PC-9 (cell line): ENCODE measurements at regions not wholly inside any gene's neighbourhood (a gene's known extent, or its start where the extent isn't known, plus 50 kb on each side); places are given as distances from the start of the nearest gene placed in this dataset.

Source experiments
- BruUV-seq: library from RNA; stranded (reverse); fragments of 400-500 nt; replicated peaks from 2 replicates; lab custom pipeline; 2021; lab: Mats Ljungman, UMichigan
- CTCF ChIA-PET: fragments of 300-600 bp; sonication (Branson Sonifier 250); formaldehyde crosslinking; loops from one replicate; lab custom pipeline; 2022; ENCODE audit warnings: antibody characterized with exemption; lab: Charles Lee
- POLR2A ChIA-PET: fragments of 300-600 bp; sonication (Branson Sonifier 250); formaldehyde crosslinking; loops from one replicate; lab custom pipeline; 2022; ENCODE audit warnings: antibody characterized with exemption; ENCODE audit not compliant: unreplicated experiment; lab: Charles Lee
- DNase-seq, 2 experiments: peaks; one replicate each; pipeline versions ENCODE4 v3.0.0 to v3.0.0-alpha.2; 2015 to 2022; ENCODE audit warnings: mixed read lengths in 1 of 2
- H2AFZ ChIP-seq: fragments of 200-600 bp; sonication (generic); 2 replicates; pipeline ENCODE4 v1.8.1; 2017; ENCODE audit warnings: antibody characterized with exemption
- H3F3A ChIP-seq: fragments of 200-600 bp; sonication (generic); 2 replicates; pipeline ENCODE4 v1.8.1; 2017; ENCODE audit warnings: antibody characterized with exemption, mild to moderate bottlenecking, low read depth; ENCODE audit not compliant: insufficient read depth
- H3K27ac ChIP-seq: fragments of 200-600 bp; sonication (generic); 2 replicates; pipeline ENCODE4 v1.6.1; 2016; ENCODE audit warnings: mixed run types
- H3K27me3 ChIP-seq: fragments of 200-600 bp; sonication (generic); 2 replicates; pipeline ENCODE4 v1.6.1; 2016; ENCODE audit warnings: low read depth, mixed run types; ENCODE audit not compliant: insufficient read depth
- H3K36me3 ChIP-seq: fragments of 200-600 bp; sonication (generic); 2 replicates; pipeline ENCODE4 v1.6.1; 2016; ENCODE audit warnings: low read depth, mixed run types
- H3K4me1 ChIP-seq: fragments of 200-600 bp; sonication (generic); replicated peaks from 2 replicates; pipeline ENCODE4 v1.6.1; 2016; ENCODE audit warnings: mixed run types; ENCODE audit not compliant: insufficient read depth
- H3K4me2 ChIP-seq: fragments of 200-600 bp; sonication (generic); 2 replicates; pipeline ENCODE4 v1.6.1; 2017; ENCODE audit warnings: mixed run types
- H3K4me3 ChIP-seq: fragments of 200-600 bp; sonication (generic); 2 replicates; pipeline ENCODE4 v1.6.1; 2016; ENCODE audit warnings: mixed run types
- H3K79me2 ChIP-seq: fragments of 200-600 bp; sonication (generic); 2 replicates; pipeline ENCODE4 v1.6.1; 2017; ENCODE audit warnings: low read depth, mixed run types
- H3K9me2 ChIP-seq: fragments of 200-600 bp; sonication (generic); 2 replicates; pipeline ENCODE4 v1.8.1; 2017; ENCODE audit warnings: mild to moderate bottlenecking; ENCODE audit not compliant: insufficient read depth
- H3K9me3 ChIP-seq: fragments of 200-600 bp; sonication (generic); 2 replicates; pipeline ENCODE4 v1.8.1; 2016; ENCODE audit warnings: low read depth; ENCODE audit not compliant: insufficient read depth
- H4K20me1 ChIP-seq: fragments of 200-600 bp; sonication (generic); 2 replicates; pipeline ENCODE4 v1.8.1; 2017; ENCODE audit not compliant: insufficient read depth
- CTCF ChIP-seq: fragments of 200-600 bp; sonication (generic); conservative IDR thresholded peaks from 2 replicates; pipeline ENCODE4 v1.6.1; 2017; ENCODE audit warnings: mixed run types, antibody characterized with exemption, mild to moderate bottlenecking, moderate library complexity
- EZH2 ChIP-seq: fragments of 200-600 bp; sonication (generic); IDR thresholded peaks from 2 replicates; pipeline ENCODE4 v1.8.0; 2017; ENCODE audit warnings: antibody characterized with exemption, low read depth
- intact Hi-C: fragments of 100-400 bp; cut with micrococcal nuclease; formaldehyde crosslinking; loops from one replicate; pipeline ENCODE4 v1.10.0; 2022; ENCODE audit not compliant: unreplicated experiment

- Histone ChIP-seq H3K4me2 (0 out of 2 replicates have a peak overlapping the region, but pooled peaks have one; percentile 10), H3K27me3 (no peaks in the 10 kb centered on the region), H3F3A (peaks cover 20% of the 10 kb centered on the region; the same call in 1 of the 2 replicates), H3K27ac (peak overlapping the region; percentile 27; the same call in 1 of the 2 replicates), H4K20me1 (no peaks in the 10 kb centered on the region), H3K4me3 (no peak overlapping the region), H3K79me2 (peaks cover 86% of the 10 kb centered on the region), H3K36me3 (no peaks in the 10 kb centered on the region), H2AFZ (no peak overlapping the region), H3K4me1 (peaks cover 43% of the 10 kb centered on the region), H3K9me2 (no peaks in the 10 kb centered on the region), H3K9me3 (no peaks in the 10 kb centered on the region)
- ChIA-PET CTCF (interaction anchor here (1.5 kb wide), 1 partner anchor 75 kb away, joined by 4 read pairs; no protein-coding TSS in a partner anchor), POLR2A (no interaction called here)
- BruUV-seq, result no TSS peak
- TF ChIP-seq EZH2, result no peak
- no peak for TF ChIP-seq CTCF
- no peak for DNase-seq
- intact Hi-C loops, result loop anchor here (1.0 kb wide), 1 partner anchor 70 kb away; no protein-coding TSS in a partner anchor
These were observed 234.4 kb upstream of the CRY1 start for GRCh38 chr12:107327651-107328182.

GRCh38 chr12:107328442-107329133 is 235.2 kb upstream of the CRY1 start:
- peak overlapping the region; percentile 10; the same call in 1 of the 2 replicates for H3K4me2 ChIP-seq
- CTCF ChIA-PET, result interaction anchor here (1.5 kb wide), 1 partner anchor 74 kb away, joined by 4 read pairs; no protein-coding TSS in a partner anchor
- H4K20me1 ChIP-seq, result no peaks in the 10 kb centered on the region
- no peaks in the 10 kb centered on the region for H3K27me3 ChIP-seq
- peaks cover 43% of the 10 kb centered on the region for H3K4me1 ChIP-seq
- H3K27ac ChIP-seq, result no peak overlapping the region
- BruUV-seq, result no TSS peak
- no peaks in the 10 kb centered on the region for H3K9me2 ChIP-seq
- H3K36me3 ChIP-seq, result no peaks in the 10 kb centered on the region
- intact Hi-C loops, result loop anchor here (1.0 kb wide), 1 partner anchor 69 kb away; no protein-coding TSS in a partner anchor
- peak; percentile 39 to 42 for DNase-seq
- H3F3A ChIP-seq, result peaks cover 20% of the 10 kb centered on the region; the same call in 1 of the 2 replicates
- TF ChIP-seq EZH2 (no peak), CTCF (no peak)
- H3K4me3 ChIP-seq, result no peak overlapping the region
- POLR2A ChIA-PET, result interaction anchor here (0.6 kb wide), 1 partner anchor 20 kb away, joined by 6 read pairs; no protein-coding TSS in a partner anchor
- no peaks in the 10 kb centered on the region for H3K9me3 ChIP-seq
- H3K79me2 ChIP-seq, result peaks cover 77% of the 10 kb centered on the region
- no peak overlapping the region for H2AFZ ChIP-seq

- Histone ChIP-seq H3F3A (peaks cover 20% of the 10 kb centered on the region; the same call in 1 of the 2 replicates), H3K4me3 (no peak overlapping the region), H3K27me3 (no peaks in the 10 kb centered on the region), H3K36me3 (no peaks in the 10 kb centered on the region), H3K9me2 (no peaks in the 10 kb centered on the region), H4K20me1 (no peaks in the 10 kb centered on the region), H3K9me3 (no peaks in the 10 kb centered on the region), H3K4me1 (peaks cover 43% of the 10 kb centered on the region), H3K79me2 (peaks cover 67% of the 10 kb centered on the region), H3K27ac (no peak overlapping the region), H2AFZ (no peak overlapping the region), H3K4me2 (no peak overlapping the region)
- no TSS peak for BruUV-seq
- POLR2A ChIA-PET, result no interaction called here
- intact Hi-C loops, result no loop called here
- CTCF ChIA-PET, result interaction anchor here (0.6 kb wide), 1 partner anchor 696 kb away, joined by 3 read pairs; no protein-coding TSS in a partner anchor
- no peak for DNase-seq
- TF ChIP-seq EZH2, result no peak
- no peak for TF ChIP-seq CTCF
These were observed 236.4 kb upstream of the CRY1 start for GRCh38 chr12:107329569-107330324.
